Loucy (cell line): ENCODE measurements at regions not wholly inside any gene's neighbourhood (a gene's known extent, or its start where the extent isn't known, plus 50 kb on each side); places are given as distances from the start of the nearest gene placed in this dataset.

ENCODE experiments used
- H2AFZ ChIP-seq: fragments of 200-600 bp; sonication (generic); 2 replicates; pipeline ENCODE4 v1.6.0; 2016; ENCODE audit warnings: antibody characterized with exemption, mild to moderate bottlenecking, low read length, moderate library complexity
- H3F3A ChIP-seq: fragments of 200-600 bp; 2 replicates; pipeline ENCODE4 v1.6.0; 2016; ENCODE audit warnings: antibody characterized with exemption, low read depth, mild to moderate bottlenecking
- H3K27me3 ChIP-seq: fragments of 200-600 bp; sonication (generic); 2 replicates; pipeline ENCODE4 v1.6.1; 2014; ENCODE audit warnings: low read length, mild to moderate bottlenecking; ENCODE audit not compliant: insufficient read depth, poor library complexity, severe bottlenecking
- H3K36me3 ChIP-seq: fragments of 200-600 bp; sonication (generic); 2 replicates; pipeline ENCODE4 v1.6.1; 2016; ENCODE audit warnings: low read length; ENCODE audit not compliant: insufficient read depth
- H3K4me1 ChIP-seq: fragments of 200-600 bp; sonication (generic); 2 replicates; pipeline ENCODE4 v1.5.1; 2014; ENCODE audit warnings: low read length, mild to moderate bottlenecking; ENCODE audit not compliant: insufficient read depth, poor library complexity, severe bottlenecking
- H3K4me2 ChIP-seq: fragments of 200-600 bp; sonication (generic); 2 replicates; pipeline ENCODE4 v1.6.0; 2014; ENCODE audit warnings: antibody characterized with exemption, low read length, low read depth, mild to moderate bottlenecking; ENCODE audit not compliant: poor library complexity, severe bottlenecking
- H3K4me3 ChIP-seq: fragments of 200-600 bp; sonication (generic); 2 replicates; pipeline ENCODE4 v1.5.1; 2014; ENCODE audit warnings: low read length, mild to moderate bottlenecking, mixed read lengths; ENCODE audit not compliant: poor library complexity, severe bottlenecking
- H3K79me2 ChIP-seq: fragments of 200-600 bp; sonication (generic); 2 replicates; pipeline ENCODE4 v1.6.1; 2014; ENCODE audit warnings: low read length; ENCODE audit not compliant: insufficient read depth
- H3K9ac ChIP-seq: fragments of 200-600 bp; sonication (generic); 2 replicates; pipeline ENCODE4 v1.6.0; 2014; ENCODE audit warnings: mild to moderate bottlenecking, low read depth, low read length, moderate library complexity; ENCODE audit not compliant: poor library complexity, severe bottlenecking
- H3K9me2 ChIP-seq: fragments of 200-600 bp; sonication (generic); replicated peaks from 2 replicates; pipeline ENCODE4 v1.6.1; 2016; ENCODE audit warnings: low read depth, low read length, mixed read lengths
- H3K9me3 ChIP-seq: fragments of 200-600 bp; sonication (generic); 2 replicates; pipeline ENCODE4 v1.6.1; 2014; ENCODE audit warnings: mild to moderate bottlenecking, antibody characterized with exemption, low read length, low read depth; ENCODE audit not compliant: insufficient read depth
- H4K20me1 ChIP-seq: fragments of 200-600 bp; sonication (generic); 2 replicates; pipeline ENCODE4 v1.6.0; 2014; ENCODE audit warnings: antibody characterized with exemption, low read length, mild to moderate bottlenecking; ENCODE audit not compliant: insufficient read depth, poor library complexity, severe bottlenecking
- EZH2phosphoT487 ChIP-seq: fragments of 200-600 bp; IDR thresholded peaks from 2 replicates; pipeline ENCODE4 v1.6.1; 2018; ENCODE audit warnings: antibody characterized with exemption, mild to moderate bottlenecking, moderate library complexity, borderline replicate concordance
- TF ChIP-seq, protein P1 (sequence below): fragments of 200-600 bp; sonication (generic); conservative IDR thresholded peaks from 2 replicates; pipeline ENCODE4 v1.5.1; 2014; ENCODE audit warnings: mild to moderate bottlenecking, antibody characterized with exemption, low read length

DNA sequence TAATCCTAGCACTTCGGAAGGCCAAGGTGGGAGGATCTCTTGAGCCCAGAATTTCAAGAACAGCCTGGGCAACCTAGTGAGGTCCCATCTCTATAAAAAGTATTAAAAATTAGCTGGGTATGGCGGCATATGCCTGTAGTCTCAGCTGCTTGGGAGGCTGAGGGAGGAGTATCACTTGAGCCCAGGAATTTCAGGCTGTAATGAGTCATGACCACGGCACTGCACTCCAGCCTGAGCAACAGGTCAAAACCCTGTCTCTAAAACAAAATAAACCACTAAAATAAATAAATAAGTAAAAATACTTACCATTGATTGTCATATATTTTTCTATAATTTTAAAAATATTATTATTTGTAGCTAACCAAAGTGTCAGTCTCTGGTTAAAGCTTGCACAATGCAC, 315.6 kb upstream of the SMIM31 start:
- Histone ChIP-seq H4K20me1 (no peaks in the 10 kb centered on the region), H3K9me3 (no peaks in the 10 kb centered on the region), H2AFZ (no peak overlapping the region), H3K4me2 (no peak overlapping the region), H3K4me3 (no peak overlapping the region), H3K9me2 (no peaks in the 10 kb centered on the region), H3K27me3 (no peaks in the 10 kb centered on the region), H3K36me3 (no peaks in the 10 kb centered on the region), H3K9ac (no peak overlapping the region), H3K79me2 (no peaks in the 10 kb centered on the region), H3K4me1 (no peaks in the 10 kb centered on the region), H3F3A (no peaks in the 10 kb centered on the region)
- no peak for TF ChIP-seq EZH2phosphoT487
- TF ChIP-seq, protein P1, sequence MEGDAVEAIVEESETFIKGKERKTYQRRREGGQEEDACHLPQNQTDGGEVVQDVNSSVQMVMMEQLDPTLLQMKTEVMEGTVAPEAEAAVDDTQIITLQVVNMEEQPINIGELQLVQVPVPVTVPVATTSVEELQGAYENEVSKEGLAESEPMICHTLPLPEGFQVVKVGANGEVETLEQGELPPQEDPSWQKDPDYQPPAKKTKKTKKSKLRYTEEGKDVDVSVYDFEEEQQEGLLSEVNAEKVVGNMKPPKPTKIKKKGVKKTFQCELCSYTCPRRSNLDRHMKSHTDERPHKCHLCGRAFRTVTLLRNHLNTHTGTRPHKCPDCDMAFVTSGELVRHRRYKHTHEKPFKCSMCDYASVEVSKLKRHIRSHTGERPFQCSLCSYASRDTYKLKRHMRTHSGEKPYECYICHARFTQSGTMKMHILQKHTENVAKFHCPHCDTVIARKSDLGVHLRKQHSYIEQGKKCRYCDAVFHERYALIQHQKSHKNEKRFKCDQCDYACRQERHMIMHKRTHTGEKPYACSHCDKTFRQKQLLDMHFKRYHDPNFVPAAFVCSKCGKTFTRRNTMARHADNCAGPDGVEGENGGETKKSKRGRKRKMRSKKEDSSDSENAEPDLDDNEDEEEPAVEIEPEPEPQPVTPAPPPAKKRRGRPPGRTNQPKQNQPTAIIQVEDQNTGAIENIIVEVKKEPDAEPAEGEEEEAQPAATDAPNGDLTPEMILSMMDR: no peak

DNA sequence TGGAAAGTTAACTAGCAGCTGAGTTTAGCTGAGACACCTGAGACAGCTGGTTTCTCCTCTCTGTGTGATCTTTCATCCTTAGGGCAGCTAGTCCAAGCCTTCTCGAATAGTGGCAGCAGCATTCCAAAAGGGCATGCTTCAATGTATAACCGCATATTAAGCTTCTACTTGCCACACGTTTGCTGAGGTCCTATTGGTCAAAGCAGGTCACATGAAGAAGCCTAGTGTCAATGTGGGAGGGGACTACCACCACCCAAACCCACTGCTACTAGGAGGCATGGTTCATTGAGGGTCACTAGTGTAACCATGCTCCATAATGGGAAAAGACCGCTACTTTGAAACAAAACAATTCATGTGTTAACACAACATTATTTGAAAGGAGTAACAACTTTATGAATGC, 314.9 kb upstream of the SMIM31 start:
- Histone ChIP-seq H3F3A (no peaks in the 10 kb centered on the region), H3K4me1 (no peaks in the 10 kb centered on the region), H4K20me1 (no peaks in the 10 kb centered on the region), H3K4me2 (no peak overlapping the region), H3K9ac (no peak overlapping the region), H3K9me3 (no peaks in the 10 kb centered on the region), H2AFZ (no peak overlapping the region), H3K27me3 (no peaks in the 10 kb centered on the region), H3K4me3 (no peak overlapping the region), H3K9me2 (no peaks in the 10 kb centered on the region), H3K36me3 (no peaks in the 10 kb centered on the region), H3K79me2 (no peaks in the 10 kb centered on the region)
- TF ChIP-seq, protein P1: no peak
- no peak for TF ChIP-seq EZH2phosphoT487

DNA sequence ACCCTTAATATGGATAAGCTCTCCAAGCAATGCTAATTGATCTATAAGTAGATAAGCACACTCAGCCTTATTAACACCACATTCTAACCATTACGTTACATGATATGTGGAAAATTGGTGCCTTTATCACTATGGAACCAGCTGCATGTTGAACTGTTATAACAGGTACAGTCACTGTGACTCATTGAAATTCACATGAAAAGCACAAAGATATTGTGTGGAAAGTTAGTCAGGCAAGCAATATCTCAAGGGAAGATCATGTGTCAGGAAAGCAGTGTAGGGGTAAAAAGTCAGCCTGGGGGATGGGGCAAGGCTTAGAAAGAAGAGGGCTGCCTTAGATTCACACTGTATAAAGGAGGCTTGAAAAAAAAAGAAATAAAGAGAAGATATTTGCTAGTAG, 313.7 kb upstream of the SMIM31 start:
- Histone ChIP-seq H3K4me1 (no peaks in the 10 kb centered on the region), H3K4me2 (no peak overlapping the region), H3K27me3 (no peaks in the 10 kb centered on the region), H3K4me3 (no peak overlapping the region), H3K36me3 (no peaks in the 10 kb centered on the region), H3K9ac (no peak overlapping the region), H3K9me2 (no peaks in the 10 kb centered on the region), H4K20me1 (no peaks in the 10 kb centered on the region), H2AFZ (no peak overlapping the region), H3K9me3 (no peaks in the 10 kb centered on the region), H3K79me2 (no peaks in the 10 kb centered on the region), H3F3A (no peaks in the 10 kb centered on the region)
- TF ChIP-seq, protein P1: no peak
- TF ChIP-seq EZH2phosphoT487: no peak
